GM12878 (cell line): ENCODE measurements at regions not wholly inside any gene's neighbourhood (a gene's known extent, or its start where the extent isn't known, plus 50 kb on each side); places are given as distances from the start of the nearest gene placed in this dataset.

Experiments used
- ATAC-seq: fragments of 200-7000 bp; cut with Tn5 transposase; 3 replicates; pipeline ENCODE4 v1.9.1; 2020; ENCODE audit warnings: mild to moderate bottlenecking, moderate library complexity
- BruUV-seq: library from RNA; stranded (reverse); fragments of 400-500 nt; replicated peaks from 2 replicates; lab custom pipeline; 2021; lab: Mats Ljungman, UMichigan
- CTCF ChIA-PET: fragments of 300-600 bp; sonication (Branson Sonifier 250); formaldehyde crosslinking; extraction: SDS; loops from one replicate; lab custom pipeline; 2021; ENCODE audit warnings: inconsistent platforms; lab: Yijun Ruan, JAX
- POLR2A ChIA-PET: fragments of 350-600 bp; formaldehyde crosslinking; extraction: SDS; loops from one replicate; lab custom pipeline; 2021; ENCODE audit warnings: inconsistent platforms; lab: Charles Lee
- RAD21 ChIA-PET: fragments of 300-600 bp; sonication (Branson Sonifier 250); formaldehyde crosslinking; loops from one replicate; lab custom pipeline; 2023; ENCODE audit warnings: antibody characterized with exemption; ENCODE audit not compliant: unreplicated experiment; lab: Charles Lee
- SMC1A ChIA-PET: fragments of 300-600 bp; sonication (Branson Sonifier 250); formaldehyde crosslinking; loops from one replicate; lab custom pipeline; 2023; ENCODE audit not compliant: unreplicated experiment, uncharacterized antibody; lab: Charles Lee
- DNase-seq: peaks from one replicate; pipeline ENCODE4 v3.0.0-alpha.2; 2011; ENCODE audit warnings: low read depth, low spot score
- FAIRE-seq: peaks from 3 replicates; lab custom pipeline; 2011; peaks lifted over from hg19 to GRCh38; lab: Jason Lieb, UNC
- H2AFZ ChIP-seq: 2 replicates; pipeline ENCODE4 v1.6.0; 2011; ENCODE audit warnings: low read depth, low read length, control low read depth; ENCODE audit not compliant: control insufficient read depth
- H3K27ac ChIP-seq: 2 replicates; pipeline ENCODE4 v1.5.1; 2011; ENCODE audit warnings: control low read depth; ENCODE audit not compliant: control insufficient read depth, insufficient read depth
- H3K27me3 ChIP-seq, 2 experiments: replicated peaks in 1 of 2; 2 replicates each; pipeline versions ENCODE4 v1.6.0 to v1.6.1; 2011; ENCODE audit warnings: low read length in 1 of 2; ENCODE audit not compliant: control insufficient read depth in 2 of 2, insufficient read depth in 2 of 2
- H3K36me3 ChIP-seq, 2 experiments: 2 replicates each; pipeline ENCODE4 v1.5.1; 2011; ENCODE audit warnings: low read length in 1 of 2; ENCODE audit not compliant: control insufficient read depth in 2 of 2, insufficient read depth in 2 of 2
- H3K4me1 ChIP-seq: 2 replicates; pipeline ENCODE4 v1.6.1; 2011; ENCODE audit warnings: mild to moderate bottlenecking, low read length, moderate library complexity, mixed read lengths; ENCODE audit not compliant: control insufficient read depth, insufficient read depth
- H3K4me2 ChIP-seq: 2 replicates; pipeline ENCODE4 v1.6.0; 2011; ENCODE audit warnings: control low read depth; ENCODE audit not compliant: control insufficient read depth, insufficient read depth
- H3K4me3 ChIP-seq: fragments of 200-600 bp; sonication (generic); 2 replicates; pipeline ENCODE4 v1.5.1; 2016
- H3K79me2 ChIP-seq: 2 replicates; pipeline ENCODE4 v1.6.0; 2011; ENCODE audit warnings: low read length; ENCODE audit not compliant: control insufficient read depth, insufficient read depth
- H3K9ac ChIP-seq: 2 replicates; pipeline ENCODE4 v1.8.0; 2011; ENCODE audit warnings: low read length, control low read depth, mixed read lengths; ENCODE audit not compliant: control insufficient read depth, insufficient read depth
- H3K9me3 ChIP-seq: replicated peaks from 3 replicates; pipeline ENCODE4 v1.5.1; 2011; ENCODE audit warnings: mild to moderate bottlenecking, low read length; ENCODE audit not compliant: control insufficient read depth, insufficient read depth
- H4K20me1 ChIP-seq: 2 replicates; pipeline ENCODE4 v1.6.0; 2011; ENCODE audit not compliant: control insufficient read depth, insufficient read depth
- CBX5 ChIP-seq: sonication (generic); IDR thresholded peaks from 2 replicates; pipeline ENCODE4 v1.6.1; 2016; ENCODE audit warnings: low read depth, moderate library complexity, mild to moderate bottlenecking, inconsistent platforms
- ESRRA ChIP-seq: IDR thresholded peaks from 2 replicates; pipeline ENCODE4 v1.6.1; 2012; ENCODE audit warnings: mild to moderate bottlenecking, low read length, improper control_type of control experiment
- FOXK2 ChIP-seq: fragments of 450-650 bp; IDR thresholded peaks from 2 replicates; pipeline ENCODE4 v1.6.1; 2017; ENCODE audit warnings: mild to moderate bottlenecking, moderate library complexity
- FOXM1 ChIP-seq: IDR thresholded peaks from 2 replicates; pipeline ENCODE4 v1.6.1; 2012; ENCODE audit warnings: low read depth, mild to moderate bottlenecking, inconsistent platforms, low read length, moderate library complexity
- HDGF ChIP-seq: fragments of 450-650 bp; IDR thresholded peaks from 2 replicates; pipeline ENCODE4 v1.6.1; 2016; ENCODE audit warnings: antibody characterized with exemption
- IKZF1 ChIP-seq: fragments of 450-650 bp; conservative IDR thresholded peaks from 2 replicates; pipeline ENCODE4 v1.6.1; 2017; ENCODE audit warnings: antibody characterized with exemption, mild to moderate bottlenecking
- NR2F1 ChIP-seq: fragments of 450-650 bp; conservative IDR thresholded peaks from 2 replicates; pipeline ENCODE4 v1.6.1; 2017; ENCODE audit warnings: mild to moderate bottlenecking
- RBBP5 ChIP-seq: fragments of 200-600 bp; sonication (generic); conservative IDR thresholded peaks from 2 replicates; pipeline ENCODE4 v1.6.1; 2016
- RELB ChIP-seq: fragments of 450-650 bp; IDR thresholded peaks from 2 replicates; pipeline ENCODE4 v1.6.1; 2017; ENCODE audit warnings: low read depth, mild to moderate bottlenecking, moderate library complexity
- SMAD1 ChIP-seq: fragments of 450-650 bp; IDR thresholded peaks from 2 replicates; pipeline ENCODE4 v1.6.1; 2018; ENCODE audit warnings: mild to moderate bottlenecking, low read depth; ENCODE audit not compliant: partially characterized antibody
- SMAD5 ChIP-seq: IDR thresholded peaks from 2 replicates; pipeline ENCODE4 v1.6.1; 2016; ENCODE audit warnings: antibody characterized with exemption, low read depth
- SREBF2 ChIP-seq: IDR thresholded peaks from 2 replicates; pipeline ENCODE4 v1.6.1; 2012; ENCODE audit warnings: mild to moderate bottlenecking, low read length
- STAT1 ChIP-seq: fragments of 450-650 bp; conservative IDR thresholded peaks from 2 replicates; pipeline ENCODE4 v1.6.1; 2014; ENCODE audit warnings: antibody characterized with exemption, mild to moderate bottlenecking
- ZBTB11 ChIP-seq: fragments of 450-650 bp; formaldehyde crosslinking; IDR thresholded peaks from 2 replicates; pipeline ENCODE4 v1.5.0; 2022; ENCODE audit warnings: mild to moderate bottlenecking, missing genetic modification characterization
- WGBS: methylation state at CpG from one replicate; pipeline ENCODE4 v1.1.6; 2016; ENCODE audit warnings: low lambda C conversion rate; ENCODE audit not compliant: insufficient replicate concordance, insufficient coverage; ENCODE audit errors: missing lambda C conversion rate; 5-methylcytosine and 5-hydroxymethylcytosine counted together
- in situ Hi-C: fragments of 300-500 bp; cut with MboI; formaldehyde crosslinking; loops from 9 replicates; pipeline ENCODE4 v1.14.3; 2018; ENCODE audit warnings: mixed read lengths
- intact Hi-C: fragments of 100-400 bp; cut with micrococcal nuclease; formaldehyde crosslinking; loops from one replicate; pipeline ENCODE4 v1.14.2; 2022; ENCODE audit not compliant: unreplicated experiment
- TF ChIP-seq, protein P1 (sequence below): fragments of 450-650 bp; IDR thresholded peaks from 2 replicates; pipeline ENCODE4 v1.6.1; 2017; ENCODE audit warnings: mild to moderate bottlenecking
- TF ChIP-seq, protein P2 (sequence below): fragments of 450-650 bp; IDR thresholded peaks from 2 replicates; pipeline ENCODE4 v1.6.1; 2014; ENCODE audit warnings: mild to moderate bottlenecking

- no peaks in the 10 kb centered on the region for H4K20me1 ChIP-seq
- H3K27me3 ChIP-seq, result no peaks in the 10 kb centered on the region
- H3K4me3 ChIP-seq, result no peak overlapping the region
- no peak overlapping the region for H3K9ac ChIP-seq
- no peak overlapping the region for H3K27ac ChIP-seq
- H3K79me2 ChIP-seq, result no peaks in the 10 kb centered on the region
- in situ Hi-C loops (no loop called here), intact Hi-C loops (no loop called here)
- POLR2A ChIA-PET, result no interaction called here
- ATAC-seq (no peak), FAIRE-seq (no peak), DNase-seq (no peak)
- CTCF ChIA-PET, result no interaction called here
- RAD21 ChIA-PET, result interaction anchor here (0.8 kb wide), 1 partner anchor 14 kb away, joined by 3 read pairs; no protein-coding TSS in a partner anchor
- SMC1A ChIA-PET, result no interaction called here
- H2AFZ ChIP-seq, result no peak overlapping the region
- BruUV-seq, result no TSS peak
- no peaks in the 10 kb centered on the region for H3K9me3 ChIP-seq
- no peaks in the 10 kb centered on the region for H3K36me3 ChIP-seq
- no peak overlapping the region for H3K4me2 ChIP-seq
- WGBS, result 53% methylated on average over 2 of the region's 2 CpGs
- TF ChIP-seq SMAD1, result no peak
- no peak for TF ChIP-seq IKZF1
- no peak for TF ChIP-seq STAT1
- TF ChIP-seq RBBP5, result no peak
- TF ChIP-seq NR2F1, result no peak
- no peak for TF ChIP-seq ZBTB11 (CRISPR knock-in tag)
- TF ChIP-seq, protein P1, sequence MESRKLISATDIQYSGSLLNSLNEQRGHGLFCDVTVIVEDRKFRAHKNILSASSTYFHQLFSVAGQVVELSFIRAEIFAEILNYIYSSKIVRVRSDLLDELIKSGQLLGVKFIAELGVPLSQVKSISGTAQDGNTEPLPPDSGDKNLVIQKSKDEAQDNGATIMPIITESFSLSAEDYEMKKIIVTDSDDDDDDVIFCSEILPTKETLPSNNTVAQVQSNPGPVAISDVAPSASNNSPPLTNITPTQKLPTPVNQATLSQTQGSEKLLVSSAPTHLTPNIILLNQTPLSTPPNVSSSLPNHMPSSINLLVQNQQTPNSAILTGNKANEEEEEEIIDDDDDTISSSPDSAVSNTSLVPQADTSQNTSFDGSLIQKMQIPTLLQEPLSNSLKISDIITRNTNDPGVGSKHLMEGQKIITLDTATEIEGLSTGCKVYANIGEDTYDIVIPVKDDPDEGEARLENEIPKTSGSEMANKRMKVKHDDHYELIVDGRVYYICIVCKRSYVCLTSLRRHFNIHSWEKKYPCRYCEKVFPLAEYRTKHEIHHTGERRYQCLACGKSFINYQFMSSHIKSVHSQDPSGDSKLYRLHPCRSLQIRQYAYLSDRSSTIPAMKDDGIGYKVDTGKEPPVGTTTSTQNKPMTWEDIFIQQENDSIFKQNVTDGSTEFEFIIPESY, result no peak
- TF ChIP-seq SMAD5, result no peak
- TF ChIP-seq, protein P2, sequence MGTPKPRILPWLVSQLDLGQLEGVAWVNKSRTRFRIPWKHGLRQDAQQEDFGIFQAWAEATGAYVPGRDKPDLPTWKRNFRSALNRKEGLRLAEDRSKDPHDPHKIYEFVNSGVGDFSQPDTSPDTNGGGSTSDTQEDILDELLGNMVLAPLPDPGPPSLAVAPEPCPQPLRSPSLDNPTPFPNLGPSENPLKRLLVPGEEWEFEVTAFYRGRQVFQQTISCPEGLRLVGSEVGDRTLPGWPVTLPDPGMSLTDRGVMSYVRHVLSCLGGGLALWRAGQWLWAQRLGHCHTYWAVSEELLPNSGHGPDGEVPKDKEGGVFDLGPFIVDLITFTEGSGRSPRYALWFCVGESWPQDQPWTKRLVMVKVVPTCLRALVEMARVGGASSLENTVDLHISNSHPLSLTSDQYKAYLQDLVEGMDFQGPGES, result no peak
- TF ChIP-seq FOXM1, result no peak
- no peak for TF ChIP-seq FOXK2
- no peak for TF ChIP-seq CBX5
- TF ChIP-seq HDGF, result no peak
- no peak for TF ChIP-seq SREBF2
- no peak for TF ChIP-seq ESRRA
- TF ChIP-seq RELB, result no peak
- H3K4me1 ChIP-seq, result no peaks in the 10 kb centered on the region
Measured at GRCh38 chr6:78701407-78701806, 165.9 kb upstream of the IRAK1BP1 start.
